Liver (tissue), 8 donors: ENCODE measurements at regions not wholly inside any gene's neighbourhood (a gene's known extent, or its start where the extent isn't known, plus 50 kb on each side); places are given as distances from the start of the nearest gene placed in this dataset.

ENCODE experiments used
- DNase-seq: peaks from one replicate; pipeline ENCODE4 v3.0.0-alpha.2; 2017; ENCODE audit warnings: low spot score
- H3K27ac ChIP-seq, 2 donors: one replicate each; pipeline ENCODE4 v1.7.0; 2013; ENCODE audit warnings: inconsistent platforms in 2 of 2, low read length in 2 of 2, control low read depth in 1 of 2, low read depth in 1 of 2, mild to moderate bottlenecking in 1 of 2
- H3K27me3 ChIP-seq, 4 donors: one replicate each; pipeline versions ENCODE4 v1.6.1 to v1.7.0; 2013; ENCODE audit warnings: low read length in 3 of 4, inconsistent platforms in 1 of 4, mild to moderate bottlenecking in 1 of 4, moderate library complexity in 1 of 4; ENCODE audit not compliant: control insufficient read depth in 4 of 4, insufficient read depth in 4 of 4
- H3K36me3 ChIP-seq, 4 donors: one replicate each; pipeline versions ENCODE4 v1.6.1 to v1.7.0; 2013; ENCODE audit warnings: low read length in 3 of 4, mild to moderate bottlenecking in 3 of 4, low read depth in 1 of 4, moderate library complexity in 1 of 4; ENCODE audit not compliant: control insufficient read depth in 4 of 4, insufficient read depth in 3 of 4
- H3K4me1 ChIP-seq, 4 donors: one replicate each; pipeline versions ENCODE4 v1.6.1 to v1.7.0; 2013; ENCODE audit warnings: low read length in 3 of 4, mild to moderate bottlenecking in 3 of 4, moderate library complexity in 1 of 4; ENCODE audit not compliant: control insufficient read depth in 4 of 4, insufficient read depth in 4 of 4
- H3K4me3 ChIP-seq, 3 donors: one replicate each; pipeline versions ENCODE4 v1.6.1 to v1.7.0; 2013; ENCODE audit warnings: low read length in 3 of 3, control low read depth in 1 of 3, low read depth in 1 of 3, mild to moderate bottlenecking in 1 of 3
- H3K9ac ChIP-seq, 2 donors: one replicate each; pipeline ENCODE4 v1.7.0; 2013; ENCODE audit warnings: low read length in 2 of 2, mild to moderate bottlenecking in 2 of 2, moderate library complexity in 2 of 2, control low read depth in 1 of 2, low read depth in 1 of 2
- H3K9me3 ChIP-seq, 4 donors: one replicate each; pipeline versions ENCODE4 v1.6.1 to v1.7.0; 2013; ENCODE audit warnings: low read length in 3 of 4; ENCODE audit not compliant: control insufficient read depth in 4 of 4
- EGR1 ChIP-seq, 2 donors: IDR thresholded peaks; 2 replicates each; pipeline ENCODE4 v1.6.1; 2016 to 2018; ENCODE audit warnings: antibody characterized with exemption in 2 of 2, low read depth in 2 of 2
- FOXA2 ChIP-seq: IDR thresholded peaks from 2 replicates; pipeline ENCODE4 v1.6.1; 2016; ENCODE audit warnings: antibody characterized with exemption
- GABPA ChIP-seq, 2 donors: IDR thresholded peaks in 1 of 2; conservative IDR thresholded peaks in 1 of 2; 2 replicates each; pipeline ENCODE4 v1.6.1; 2016; ENCODE audit warnings: antibody characterized with exemption in 2 of 2, mild to moderate bottlenecking in 1 of 2, moderate library complexity in 1 of 2
- HNF4G ChIP-seq: IDR thresholded peaks from 2 replicates; pipeline ENCODE4 v1.6.1; 2016; ENCODE audit warnings: antibody characterized with exemption
- JUND ChIP-seq, 2 donors: IDR thresholded peaks; 2 replicates each; pipeline ENCODE4 v1.6.1; 2016; ENCODE audit warnings: antibody characterized with exemption in 2 of 2
- NR2F2 ChIP-seq: IDR thresholded peaks from 2 replicates; pipeline ENCODE4 v1.6.1; 2016; ENCODE audit warnings: antibody characterized with exemption
- RAD21 ChIP-seq, 2 donors: IDR thresholded peaks; 2 replicates each; pipeline ENCODE4 v1.6.1; 2016; ENCODE audit warnings: antibody characterized with exemption in 2 of 2, mild to moderate bottlenecking in 2 of 2
- RXRA ChIP-seq, 2 donors: IDR thresholded peaks; 2 replicates each; pipeline ENCODE4 v1.6.1; 2017 to 2018; ENCODE audit warnings: antibody characterized with exemption in 2 of 2, mild to moderate bottlenecking in 1 of 2
- SP1 ChIP-seq: IDR thresholded peaks from 2 replicates; pipeline ENCODE4 v1.6.1; 2018; ENCODE audit warnings: antibody characterized with exemption, mild to moderate bottlenecking
- TAF1 ChIP-seq: conservative IDR thresholded peaks from 2 replicates; pipeline ENCODE4 v1.6.1; 2016; ENCODE audit warnings: antibody characterized with exemption, mild to moderate bottlenecking
- YY1 ChIP-seq: IDR thresholded peaks from 2 replicates; pipeline ENCODE4 v1.6.1; 2016; ENCODE audit warnings: antibody characterized with exemption, mild to moderate bottlenecking
- WGBS: extraction: QIAGEN DNeasy Blood & Tissue Kit; methylation state at CpG from one replicate; pipeline ENCODE4 v1.1.7; 2013; 5-methylcytosine and 5-hydroxymethylcytosine counted together
- TF ChIP-seq, protein P1 (sequence below): IDR thresholded peaks from 2 replicates; pipeline ENCODE4 v1.6.1; 2016; ENCODE audit warnings: antibody characterized with exemption
- TF ChIP-seq, protein P2 (sequence below): IDR thresholded peaks from 2 replicates; pipeline ENCODE4 v1.6.1; 2016; ENCODE audit warnings: antibody characterized with exemption
- TF ChIP-seq, protein P3 (sequence below): IDR thresholded peaks from 2 replicates; pipeline ENCODE4 v1.6.1; 2016; ENCODE audit warnings: antibody characterized with exemption
- TF ChIP-seq, protein P4 (sequence below): IDR thresholded peaks from 2 replicates; pipeline ENCODE4 v1.6.1; 2016; ENCODE audit warnings: antibody characterized with exemption, mild to moderate bottlenecking
- TF ChIP-seq, protein P5 (sequence below): fragments of 150-350 bp; IDR thresholded peaks from 2 replicates; pipeline ENCODE4 v1.5.1; 2017; ENCODE audit warnings: improper control_type of control experiment, low read depth, low read length; ENCODE audit not compliant: missing input control
- donor health status: healthy.
- donor health status: healthy.
- donor health status: healthy.
- donor health status: healthy.
- donor health status: healthy.

DNA sequence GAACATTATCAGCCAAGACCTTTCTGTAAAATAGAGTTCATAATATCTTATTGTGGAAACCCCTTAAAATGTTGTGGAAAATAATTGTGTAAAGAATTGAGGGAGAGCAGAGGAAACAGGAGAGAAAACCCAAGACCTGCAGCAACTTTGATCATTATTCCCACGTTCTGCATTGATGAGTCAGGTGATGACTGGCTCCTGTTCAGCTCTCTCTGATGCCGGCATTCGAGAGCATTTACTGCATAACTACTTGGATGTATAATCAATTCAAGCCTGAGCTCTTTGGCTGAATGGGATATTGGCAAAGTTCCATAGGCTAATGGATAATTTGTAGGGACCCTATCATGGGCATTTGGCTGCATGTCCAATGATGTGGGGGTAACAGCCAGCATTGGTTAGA, 176.3 kb upstream of the ARID2 start:
- Histone ChIP-seq H3K4me1 (no peaks in the 10 kb centered on the region), H3K4me3 (no peak overlapping the region), H3K36me3 (no peaks in the 10 kb centered on the region), H3K27me3 (no peaks in the 10 kb centered on the region), H3K27ac (no peak overlapping the region), H3K9ac (no peak overlapping the region), H3K9me3 (no peaks in the 10 kb centered on the region)
- WGBS: 91% methylated on average over 3 of the region's 3 CpGs
- DNase-seq: no peak
- TF ChIP-seq EGR1 (IDR thresholded peaks at IDR 0.05; ENCODE audit: low read depth in 2 of 2): no peak
- TF ChIP-seq GABPA (IDR thresholded peaks at IDR 0.05 in 1 of 2, conservative IDR thresholded peaks at IDR 0.05 in 1 of 2): no peak
- TF ChIP-seq, protein P1, sequence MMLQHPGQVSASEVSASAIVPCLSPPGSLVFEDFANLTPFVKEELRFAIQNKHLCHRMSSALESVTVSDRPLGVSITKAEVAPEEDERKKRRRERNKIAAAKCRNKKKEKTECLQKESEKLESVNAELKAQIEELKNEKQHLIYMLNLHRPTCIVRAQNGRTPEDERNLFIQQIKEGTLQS: no peak
- TF ChIP-seq, protein P2, sequence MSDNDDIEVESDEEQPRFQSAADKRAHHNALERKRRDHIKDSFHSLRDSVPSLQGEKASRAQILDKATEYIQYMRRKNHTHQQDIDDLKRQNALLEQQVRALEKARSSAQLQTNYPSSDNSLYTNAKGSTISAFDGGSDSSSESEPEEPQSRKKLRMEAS: no peak
- no peak for TF ChIP-seq TAF1
- no peak for TF ChIP-seq NR2F2
- TF ChIP-seq, protein P3, sequence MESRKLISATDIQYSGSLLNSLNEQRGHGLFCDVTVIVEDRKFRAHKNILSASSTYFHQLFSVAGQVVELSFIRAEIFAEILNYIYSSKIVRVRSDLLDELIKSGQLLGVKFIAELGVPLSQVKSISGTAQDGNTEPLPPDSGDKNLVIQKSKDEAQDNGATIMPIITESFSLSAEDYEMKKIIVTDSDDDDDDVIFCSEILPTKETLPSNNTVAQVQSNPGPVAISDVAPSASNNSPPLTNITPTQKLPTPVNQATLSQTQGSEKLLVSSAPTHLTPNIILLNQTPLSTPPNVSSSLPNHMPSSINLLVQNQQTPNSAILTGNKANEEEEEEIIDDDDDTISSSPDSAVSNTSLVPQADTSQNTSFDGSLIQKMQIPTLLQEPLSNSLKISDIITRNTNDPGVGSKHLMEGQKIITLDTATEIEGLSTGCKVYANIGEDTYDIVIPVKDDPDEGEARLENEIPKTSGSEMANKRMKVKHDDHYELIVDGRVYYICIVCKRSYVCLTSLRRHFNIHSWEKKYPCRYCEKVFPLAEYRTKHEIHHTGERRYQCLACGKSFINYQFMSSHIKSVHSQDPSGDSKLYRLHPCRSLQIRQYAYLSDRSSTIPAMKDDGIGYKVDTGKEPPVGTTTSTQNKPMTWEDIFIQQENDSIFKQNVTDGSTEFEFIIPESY: no peak
- TF ChIP-seq JUND (IDR thresholded peaks at IDR 0.05): no peak
- TF ChIP-seq, protein P4, sequence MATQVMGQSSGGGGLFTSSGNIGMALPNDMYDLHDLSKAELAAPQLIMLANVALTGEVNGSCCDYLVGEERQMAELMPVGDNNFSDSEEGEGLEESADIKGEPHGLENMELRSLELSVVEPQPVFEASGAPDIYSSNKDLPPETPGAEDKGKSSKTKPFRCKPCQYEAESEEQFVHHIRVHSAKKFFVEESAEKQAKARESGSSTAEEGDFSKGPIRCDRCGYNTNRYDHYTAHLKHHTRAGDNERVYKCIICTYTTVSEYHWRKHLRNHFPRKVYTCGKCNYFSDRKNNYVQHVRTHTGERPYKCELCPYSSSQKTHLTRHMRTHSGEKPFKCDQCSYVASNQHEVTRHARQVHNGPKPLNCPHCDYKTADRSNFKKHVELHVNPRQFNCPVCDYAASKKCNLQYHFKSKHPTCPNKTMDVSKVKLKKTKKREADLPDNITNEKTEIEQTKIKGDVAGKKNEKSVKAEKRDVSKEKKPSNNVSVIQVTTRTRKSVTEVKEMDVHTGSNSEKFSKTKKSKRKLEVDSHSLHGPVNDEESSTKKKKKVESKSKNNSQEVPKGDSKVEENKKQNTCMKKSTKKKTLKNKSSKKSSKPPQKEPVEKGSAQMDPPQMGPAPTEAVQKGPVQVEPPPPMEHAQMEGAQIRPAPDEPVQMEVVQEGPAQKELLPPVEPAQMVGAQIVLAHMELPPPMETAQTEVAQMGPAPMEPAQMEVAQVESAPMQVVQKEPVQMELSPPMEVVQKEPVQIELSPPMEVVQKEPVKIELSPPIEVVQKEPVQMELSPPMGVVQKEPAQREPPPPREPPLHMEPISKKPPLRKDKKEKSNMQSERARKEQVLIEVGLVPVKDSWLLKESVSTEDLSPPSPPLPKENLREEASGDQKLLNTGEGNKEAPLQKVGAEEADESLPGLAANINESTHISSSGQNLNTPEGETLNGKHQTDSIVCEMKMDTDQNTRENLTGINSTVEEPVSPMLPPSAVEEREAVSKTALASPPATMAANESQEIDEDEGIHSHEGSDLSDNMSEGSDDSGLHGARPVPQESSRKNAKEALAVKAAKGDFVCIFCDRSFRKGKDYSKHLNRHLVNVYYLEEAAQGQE: no peak
- TF ChIP-seq YY1: no peak
- TF ChIP-seq HNF4G: no peak
- TF ChIP-seq SP1: no peak

DNA sequence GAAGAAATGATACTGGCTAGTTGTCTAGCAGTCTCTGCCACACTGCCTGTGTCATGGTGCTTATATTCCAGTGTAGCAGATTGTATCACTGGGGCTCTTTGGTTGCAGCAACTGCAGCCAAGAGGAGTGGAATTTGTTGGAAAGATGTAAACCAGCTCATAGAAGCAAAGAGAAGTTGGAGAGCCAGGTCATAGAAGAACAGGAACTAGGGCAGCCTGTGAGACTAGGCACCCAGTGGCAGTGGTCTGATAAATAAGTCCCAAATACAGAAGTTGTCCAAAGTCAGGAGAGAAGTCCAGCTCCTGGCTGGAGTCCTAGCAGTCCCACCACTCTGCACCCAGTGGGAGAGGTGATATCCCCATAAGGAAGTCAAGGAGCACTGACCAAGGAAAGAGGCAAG, 172.5 kb upstream of the ARID2 start:
- no peak overlapping the region for H3K4me3 ChIP-seq
- H3K27me3 ChIP-seq: no peaks in the 10 kb centered on the region
- no peak overlapping the region for H3K9ac ChIP-seq
- no peak for TF ChIP-seq TAF1
- TF ChIP-seq YY1: no peak
- TF ChIP-seq, protein P3: no peak
- TF ChIP-seq JUND (IDR thresholded peaks at IDR 0.05): no peak
- TF ChIP-seq SP1: no peak
- no peak for TF ChIP-seq HNF4G
- no peak for TF ChIP-seq FOXA2
- TF ChIP-seq EGR1 (IDR thresholded peaks at IDR 0.05; ENCODE audit: low read depth in 2 of 2): no peak
- no peak for TF ChIP-seq RAD21 (IDR thresholded peaks at IDR 0.05)
- TF ChIP-seq, protein P5, sequence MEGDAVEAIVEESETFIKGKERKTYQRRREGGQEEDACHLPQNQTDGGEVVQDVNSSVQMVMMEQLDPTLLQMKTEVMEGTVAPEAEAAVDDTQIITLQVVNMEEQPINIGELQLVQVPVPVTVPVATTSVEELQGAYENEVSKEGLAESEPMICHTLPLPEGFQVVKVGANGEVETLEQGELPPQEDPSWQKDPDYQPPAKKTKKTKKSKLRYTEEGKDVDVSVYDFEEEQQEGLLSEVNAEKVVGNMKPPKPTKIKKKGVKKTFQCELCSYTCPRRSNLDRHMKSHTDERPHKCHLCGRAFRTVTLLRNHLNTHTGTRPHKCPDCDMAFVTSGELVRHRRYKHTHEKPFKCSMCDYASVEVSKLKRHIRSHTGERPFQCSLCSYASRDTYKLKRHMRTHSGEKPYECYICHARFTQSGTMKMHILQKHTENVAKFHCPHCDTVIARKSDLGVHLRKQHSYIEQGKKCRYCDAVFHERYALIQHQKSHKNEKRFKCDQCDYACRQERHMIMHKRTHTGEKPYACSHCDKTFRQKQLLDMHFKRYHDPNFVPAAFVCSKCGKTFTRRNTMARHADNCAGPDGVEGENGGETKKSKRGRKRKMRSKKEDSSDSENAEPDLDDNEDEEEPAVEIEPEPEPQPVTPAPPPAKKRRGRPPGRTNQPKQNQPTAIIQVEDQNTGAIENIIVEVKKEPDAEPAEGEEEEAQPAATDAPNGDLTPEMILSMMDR: no peak
- no peak for TF ChIP-seq RXRA (IDR thresholded peaks at IDR 0.05)
- no peak for TF ChIP-seq GABPA (IDR thresholded peaks at IDR 0.05 in 1 of 2, conservative IDR thresholded peaks at IDR 0.05 in 1 of 2)
- no peak for TF ChIP-seq NR2F2
- no peaks in the 10 kb centered on the region for H3K36me3 ChIP-seq
- no peak for DNase-seq
- no peak overlapping the region for H3K27ac ChIP-seq
- H3K4me1 ChIP-seq: no peaks in the 10 kb centered on the region
- H3K9me3 ChIP-seq: no peaks in the 10 kb centered on the region
